GM19023 (cell line): ENCODE measurements at regions not wholly inside any gene's neighbourhood (a gene's known extent, or its start where the extent isn't known, plus 50 kb on each side); places are given as distances from the start of the nearest gene placed in this dataset.
A peak's percentile ranks its signal among the peaks of the same experiment; 100 is the strongest.
"Not testable (repeated sequence)": the region's sequence is repeated elsewhere in the genome, so short reads cannot be mapped to it uniquely, and the experiment has no call there.

Experiments
- ATAC-seq: cut with Tn5 transposase; IDR thresholded peaks from one replicate; pipeline ENCODE4 v1.9.1; 2021; ENCODE audit warnings: mild to moderate bottlenecking, moderate library complexity; ENCODE audit not compliant: unreplicated experiment

DNA sequence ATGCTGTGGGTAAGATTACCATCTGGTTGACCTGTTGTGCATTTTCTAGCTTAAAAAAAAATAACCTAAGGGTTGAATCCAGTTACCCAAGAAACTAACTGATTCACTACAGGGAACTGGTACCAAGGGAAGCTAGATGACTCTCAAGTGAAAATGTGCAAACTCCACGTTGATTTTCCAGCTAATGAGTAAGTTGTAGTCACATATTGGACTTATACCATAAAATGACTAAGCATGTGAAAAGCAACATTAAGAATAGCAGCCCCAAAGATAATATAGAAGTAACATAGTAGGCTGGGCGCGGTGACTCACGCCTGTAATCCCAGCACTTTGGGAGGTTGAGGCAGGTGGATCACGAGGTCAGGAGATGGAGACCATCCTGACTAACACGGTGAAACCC is 270.9 kb downstream of the SPRY1 start:
- ATAC-seq = no peak

DNA sequence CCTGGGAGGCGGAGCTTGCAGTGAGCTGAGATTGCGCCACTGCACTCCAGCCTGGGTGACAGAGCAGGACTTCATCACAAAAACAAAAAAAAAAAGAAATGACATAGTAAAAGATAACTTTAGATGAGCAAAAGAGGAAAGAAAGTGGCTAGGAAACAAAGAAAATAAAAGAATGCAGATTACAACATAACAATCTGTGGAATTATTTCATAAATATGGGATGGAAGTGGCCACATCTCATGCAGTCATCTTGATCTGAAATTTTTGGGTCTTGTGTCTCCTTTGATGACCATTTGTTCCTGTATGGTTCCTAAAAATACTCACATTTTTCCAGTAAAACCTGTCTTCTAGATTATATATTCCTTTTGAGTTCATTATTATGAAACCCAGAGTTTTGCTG is 271.4 kb downstream of the SPRY1 start:
- ATAC-seq = no peak

DNA sequence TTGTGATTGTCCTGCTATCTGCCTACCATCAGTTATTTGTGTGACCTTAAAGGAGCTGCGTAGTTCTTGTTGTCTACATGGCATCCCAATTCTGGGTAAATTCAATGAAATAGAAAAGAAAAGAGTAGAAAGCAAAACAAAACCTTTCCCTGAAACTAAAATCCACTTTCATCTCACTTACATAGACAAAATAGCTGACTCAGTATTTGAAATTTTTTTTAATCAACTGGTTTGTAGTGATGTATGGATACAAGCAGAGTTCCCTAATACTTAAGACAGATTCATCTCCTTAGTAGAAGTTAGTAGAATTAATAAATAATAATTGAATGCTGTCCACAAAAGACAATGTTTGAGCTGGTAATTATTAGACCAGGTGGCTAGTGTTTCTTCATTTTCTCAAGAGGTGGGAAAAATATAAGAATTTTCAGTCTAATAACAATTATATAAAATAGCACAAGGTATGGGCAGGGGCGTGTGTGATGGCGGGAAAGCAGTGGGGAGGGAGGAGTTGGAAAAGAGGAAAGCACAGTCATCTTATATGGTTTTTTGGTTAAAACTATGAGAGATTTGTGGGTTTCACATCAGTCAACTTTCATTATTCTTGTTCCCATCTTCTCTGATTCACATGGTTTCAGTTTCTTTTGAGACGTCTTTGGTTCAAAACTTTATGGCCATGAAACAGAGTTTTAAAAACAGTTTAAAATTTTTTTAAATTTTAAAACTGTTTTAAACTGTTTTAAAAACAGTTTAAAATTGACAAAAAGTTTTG is 275.2 kb downstream of the SPRY1 start:
- peak; percentile 76 for ATAC-seq

DNA sequence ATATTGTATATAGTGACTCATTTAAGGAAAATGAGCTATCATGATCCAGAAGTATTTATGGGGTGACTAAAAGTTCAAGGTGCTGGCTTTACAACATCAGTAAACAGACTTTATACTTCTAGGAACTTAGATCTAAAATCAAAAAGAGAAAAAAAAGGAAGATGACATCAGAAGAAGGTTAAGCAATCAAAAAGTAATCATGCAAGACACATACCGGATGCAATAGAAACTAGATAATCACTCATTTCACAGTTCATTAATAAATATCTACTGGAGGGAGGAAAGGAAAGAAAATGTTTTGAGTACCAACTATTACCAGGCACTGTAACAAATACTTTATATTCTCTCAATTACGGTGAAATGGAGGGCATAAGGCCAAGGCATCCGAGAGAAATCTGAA is 276.4 kb downstream of the SPRY1 start:
- ATAC-seq = no peak

DNA sequence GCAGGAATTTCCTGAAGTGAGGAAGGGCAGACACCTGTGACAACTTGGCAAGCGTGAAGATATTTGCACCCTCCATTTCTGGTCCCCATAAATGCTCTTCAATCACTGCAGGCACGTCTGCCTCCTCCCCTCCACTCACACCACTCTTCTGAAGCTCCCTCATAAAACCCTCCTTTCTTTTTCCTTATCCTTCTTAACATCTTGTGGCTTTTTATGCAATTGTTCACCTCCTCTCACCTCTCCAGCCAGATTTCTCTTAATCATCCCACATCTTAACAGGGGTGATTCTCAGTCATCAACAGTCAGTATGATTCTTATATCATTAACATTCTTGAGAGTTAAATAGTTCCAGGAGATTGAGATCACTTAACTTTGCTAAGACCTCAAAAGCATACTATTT is 277.4 kb downstream of the SPRY1 start:
- ATAC-seq = no peak

DNA sequence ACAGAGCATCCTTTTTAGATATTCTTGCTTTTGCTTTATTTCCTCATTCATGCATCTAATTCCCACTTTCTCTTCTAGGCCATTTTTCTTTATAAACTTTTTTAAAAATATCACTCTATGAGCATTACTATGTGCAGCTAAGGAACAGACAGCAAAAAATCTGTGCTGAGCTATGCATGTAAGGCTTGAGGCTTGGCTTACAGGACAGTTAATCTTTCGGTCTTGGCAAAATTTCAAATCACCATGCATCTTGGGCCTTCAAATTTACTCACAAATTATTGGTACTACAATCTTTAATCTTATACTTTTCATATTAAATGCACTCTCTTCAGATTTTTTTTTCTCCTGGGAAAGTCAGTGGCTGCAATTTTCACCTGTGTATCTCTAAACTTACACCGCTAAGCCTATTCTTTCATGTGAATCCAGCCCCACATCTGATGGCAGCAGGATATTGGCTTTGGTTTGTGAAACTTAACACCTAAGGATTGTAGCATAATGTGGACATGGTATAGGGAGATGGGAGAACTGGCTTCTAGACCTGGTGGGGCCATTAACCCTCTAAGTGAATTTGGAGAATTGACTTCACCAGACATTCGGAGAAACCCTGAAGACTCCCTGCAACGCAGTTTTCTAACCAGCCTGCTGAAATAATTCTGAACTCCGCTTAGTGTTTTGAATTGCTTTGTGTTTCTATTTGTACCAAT is 278.3 kb downstream of the SPRY1 start:
- no peak for ATAC-seq

DNA sequence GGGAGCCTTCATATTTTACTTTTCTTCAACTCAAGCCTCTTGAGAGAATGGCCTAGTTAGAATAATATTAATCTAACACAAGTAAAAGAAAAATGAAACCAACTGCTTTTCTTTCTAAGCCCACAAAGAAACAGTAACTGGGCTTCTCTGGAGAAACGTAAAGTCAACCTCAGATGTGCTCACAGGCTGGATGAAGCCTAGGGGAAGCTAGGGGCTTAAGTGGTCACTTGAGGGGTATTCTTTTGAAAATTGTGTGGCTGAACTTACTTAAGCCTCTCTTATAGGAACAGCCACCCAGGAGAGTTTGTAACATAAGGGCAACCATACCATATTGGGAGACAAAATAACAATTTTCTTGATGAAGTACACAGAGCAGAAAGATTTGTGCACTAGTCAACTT is 279.0 kb downstream of the SPRY1 start:
- no peak for ATAC-seq

DNA sequence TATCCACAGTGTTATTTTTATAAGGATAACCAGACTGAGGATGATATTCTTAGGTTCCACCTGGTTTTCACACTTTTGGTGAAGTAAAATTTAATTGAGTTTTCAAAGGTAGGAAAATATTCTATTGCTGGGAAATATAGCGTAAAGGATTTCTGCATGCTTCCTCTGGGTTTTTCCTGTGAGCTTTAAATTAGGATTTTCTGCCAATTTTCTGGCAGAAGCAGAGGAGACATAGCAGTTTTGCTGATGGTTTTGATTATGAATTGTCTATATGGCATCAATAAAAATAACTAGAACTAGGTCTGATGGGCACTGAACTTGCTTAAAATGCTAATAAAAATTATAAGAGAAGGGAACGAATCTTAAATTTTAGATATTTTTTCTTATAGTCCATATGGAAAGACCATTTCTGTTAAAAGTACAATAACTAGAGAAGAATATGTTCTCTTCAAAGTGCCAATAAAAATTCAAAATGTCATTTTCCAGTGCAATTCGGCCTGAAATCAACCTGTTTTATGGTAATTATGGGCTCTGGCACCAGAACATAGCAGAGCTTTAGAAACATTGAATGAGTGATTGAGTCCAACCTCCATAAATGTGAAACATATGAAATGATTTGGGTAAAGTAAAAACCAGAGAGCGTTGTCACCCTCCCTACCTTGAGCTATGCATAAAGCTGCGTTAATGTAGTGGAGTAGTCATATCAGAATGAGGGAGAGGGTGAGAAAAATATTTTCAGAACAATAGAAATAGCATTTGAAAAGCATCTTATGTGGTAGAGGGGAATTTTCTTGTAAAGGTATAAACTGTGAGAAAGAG is 279.7 kb downstream of the SPRY1 start:
- no peak for ATAC-seq

DNA sequence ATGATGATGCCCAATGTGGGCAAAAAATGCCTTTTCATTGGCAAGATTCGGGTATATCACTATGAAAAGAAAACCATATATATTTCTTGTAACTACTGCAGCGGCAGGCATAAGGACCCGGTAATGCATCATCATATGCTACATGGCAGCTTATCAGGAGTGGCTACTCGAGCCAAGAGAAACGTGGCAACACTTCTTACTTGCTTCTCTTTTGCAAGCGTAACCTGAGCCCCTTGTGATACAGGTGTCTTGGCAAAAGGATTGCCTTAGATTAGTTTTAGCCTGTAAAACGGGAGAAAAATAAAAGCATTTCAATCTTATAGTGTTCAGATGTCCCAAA is 280.3 kb downstream of the SPRY1 start:
- no peak for ATAC-seq

DNA sequence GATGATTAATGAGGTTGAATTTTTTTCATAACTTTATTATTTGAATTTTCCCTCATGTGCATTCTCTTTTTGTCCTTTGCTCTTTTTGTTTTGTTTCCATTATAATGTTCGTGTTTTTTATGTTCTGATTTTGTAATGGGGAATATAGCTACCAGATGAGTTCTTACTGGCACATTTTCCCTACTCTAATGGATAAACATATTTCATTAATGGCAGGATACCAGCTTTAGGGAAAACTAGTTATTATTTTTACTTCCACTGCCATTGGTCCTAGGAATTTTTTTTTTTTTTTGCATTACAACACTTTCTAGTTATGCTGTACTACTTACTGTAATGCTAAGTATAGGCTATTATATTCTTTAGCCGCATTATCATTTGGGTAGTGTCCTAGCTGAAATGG is 286.3 kb downstream of the SPRY1 start:
- no peak for ATAC-seq

DNA sequence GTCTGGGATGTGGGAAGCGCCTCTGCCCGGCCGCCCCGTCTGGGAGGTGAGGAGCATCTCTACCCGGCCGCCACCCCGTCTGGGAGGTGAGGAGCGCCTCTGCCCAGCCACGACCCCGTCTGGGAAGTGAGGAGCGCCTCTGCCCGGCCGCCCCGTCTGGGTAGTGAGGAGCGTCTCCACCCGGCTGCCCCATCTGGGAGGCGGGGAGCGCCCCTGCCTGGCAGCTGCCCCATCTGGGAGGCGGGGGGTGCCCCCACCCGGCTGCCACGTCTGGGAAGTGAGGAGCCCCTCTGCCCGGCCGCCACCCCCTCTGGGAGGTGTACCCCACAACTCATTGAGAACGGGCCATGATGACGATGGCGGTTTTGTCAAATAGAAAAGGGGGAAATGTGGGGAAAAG is 288.3 kb downstream of the SPRY1 start:
- ATAC-seq = not testable (repeated sequence)

DNA sequence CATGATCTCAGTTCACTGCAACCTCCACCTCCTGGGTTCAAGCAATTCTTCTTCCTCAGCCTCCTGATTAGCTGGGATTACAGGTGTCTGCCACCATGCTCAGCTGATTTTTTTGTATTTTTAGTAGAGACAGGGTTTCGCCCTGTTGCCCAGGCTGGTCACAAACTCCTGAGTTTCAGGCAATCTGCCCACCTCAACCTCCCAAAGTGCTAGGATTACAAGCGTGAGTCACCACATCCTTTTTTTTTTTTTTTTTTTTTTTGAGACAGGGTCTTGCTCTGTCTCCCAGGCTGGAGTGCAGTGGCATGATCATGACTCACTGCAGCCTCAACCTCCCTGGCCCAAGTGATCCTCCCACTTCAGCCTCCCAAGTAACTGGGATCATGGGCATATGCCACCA is 298.9 kb downstream of the SPRY1 start:
- ATAC-seq = not testable (repeated sequence)

DNA sequence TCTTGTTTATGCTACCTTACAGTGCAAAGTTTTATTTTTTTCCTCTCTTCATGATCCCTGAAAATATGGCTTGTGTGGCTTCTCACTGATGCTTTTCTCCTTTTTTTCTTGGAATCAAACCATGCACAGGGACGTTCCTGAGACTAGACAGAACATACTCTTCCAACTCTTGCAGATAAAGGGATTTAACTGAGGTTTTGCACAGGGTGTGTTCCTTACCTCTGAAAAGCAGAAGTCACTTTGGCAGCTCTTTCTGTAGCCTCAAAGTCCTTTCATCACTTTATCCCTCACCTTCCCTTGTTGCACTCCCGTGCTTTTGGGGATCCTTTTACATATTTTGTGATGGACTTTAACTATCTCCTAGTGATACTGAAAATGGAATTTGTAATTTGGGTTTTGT is 300.1 kb downstream of the SPRY1 start:
- ATAC-seq = no peak

DNA sequence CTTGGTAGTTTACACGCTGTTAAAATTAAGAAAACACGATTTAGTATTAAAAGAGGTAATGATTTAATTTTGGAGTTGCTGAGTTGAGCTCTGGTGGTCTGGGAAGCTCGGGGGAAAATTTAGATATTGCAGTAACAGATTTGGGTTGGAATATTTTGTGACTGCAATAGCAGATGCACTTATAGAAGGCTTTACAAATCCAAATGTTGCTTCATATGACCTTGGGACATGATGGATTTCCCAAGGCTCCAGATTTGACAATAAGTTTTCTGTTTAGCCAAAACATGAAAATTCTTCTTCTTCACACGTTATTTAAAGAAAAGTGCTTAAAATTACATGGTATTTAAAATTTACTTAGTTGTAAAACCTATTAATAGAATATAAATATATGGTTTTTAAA is 302.0 kb downstream of the SPRY1 start:
- no peak for ATAC-seq

DNA sequence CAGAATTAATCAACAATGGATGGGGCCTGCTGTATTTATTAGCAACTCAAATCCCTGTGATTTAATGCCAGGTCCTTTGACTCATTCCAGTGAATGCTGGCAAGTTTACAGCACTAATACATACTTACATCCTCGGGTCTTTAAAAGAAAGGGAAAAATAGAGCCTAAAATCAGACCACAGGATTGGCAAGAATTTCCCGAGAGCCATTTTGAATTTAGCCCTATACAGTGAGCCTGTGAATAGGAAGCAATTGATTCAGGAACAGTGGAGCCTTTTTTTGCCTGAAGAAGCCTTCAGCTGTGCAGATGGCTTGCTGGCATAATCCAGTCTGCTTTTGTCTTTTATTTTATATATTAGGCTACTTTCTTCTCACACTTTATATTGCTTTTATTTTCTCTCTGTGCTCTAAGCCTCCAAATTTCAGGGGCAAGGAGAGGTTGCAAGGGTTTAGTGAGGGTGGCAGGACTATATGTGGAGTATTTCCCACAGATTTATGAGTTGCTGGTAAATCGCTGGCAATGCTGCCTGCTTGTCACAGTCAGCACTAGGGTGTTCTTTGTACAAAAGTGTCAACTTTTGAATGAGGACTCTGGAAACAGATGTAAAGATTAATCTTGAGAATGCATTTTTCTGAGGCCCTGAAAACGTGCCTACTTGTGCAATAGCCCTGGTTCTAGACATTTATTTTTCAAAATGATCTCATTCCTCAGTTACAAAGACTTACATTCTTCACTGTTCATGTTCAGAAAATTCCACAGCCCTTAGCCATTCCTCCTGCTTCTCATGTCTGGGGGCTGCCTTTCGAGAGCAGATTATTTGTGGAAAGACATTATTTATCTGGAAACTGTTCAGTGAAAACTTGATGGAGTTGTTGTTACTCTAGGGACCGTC is 303.5 kb downstream of the SPRY1 start:
- ATAC-seq = no peak

DNA sequence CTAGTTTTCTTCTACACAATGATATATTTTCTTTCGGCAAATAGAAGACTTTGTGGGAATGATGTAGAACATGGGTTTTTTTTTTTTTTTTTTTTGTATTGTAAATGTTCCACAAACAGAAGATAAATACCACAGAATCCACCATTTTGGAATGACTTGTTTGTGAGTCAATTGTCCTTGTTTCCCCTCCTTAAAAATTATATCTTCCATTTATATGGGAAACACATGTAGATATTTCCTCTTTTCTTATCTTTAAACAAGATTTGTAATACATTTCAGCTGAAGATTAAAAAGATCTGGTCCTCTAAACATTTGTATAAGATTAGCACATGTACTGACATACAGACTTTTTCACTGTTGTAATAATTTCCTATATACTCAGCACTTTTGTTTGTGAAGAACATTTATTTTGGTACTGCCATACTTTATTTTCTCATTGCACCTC is 304.6 kb downstream of the SPRY1 start:
- ATAC-seq = no peak

DNA sequence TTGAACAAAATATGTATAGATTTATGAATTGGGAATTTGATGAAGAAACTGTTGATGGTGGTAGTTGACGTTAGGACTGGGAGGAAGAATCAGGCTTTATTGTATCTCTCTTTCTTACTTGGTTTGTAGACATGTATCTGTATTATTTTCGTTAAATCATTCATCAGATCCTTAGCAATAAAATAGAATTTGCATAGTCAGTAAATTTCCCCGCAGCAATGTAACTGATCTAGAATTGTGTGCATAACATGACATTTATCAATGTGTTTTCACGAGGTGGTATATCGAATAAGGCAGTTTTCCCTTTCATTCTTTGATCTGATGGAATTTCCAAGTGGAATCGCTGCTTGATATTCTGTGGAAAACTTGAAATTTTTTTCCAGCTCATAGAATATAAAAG is 308.8 kb downstream of the SPRY1 start:
- ATAC-seq = no peak

DNA sequence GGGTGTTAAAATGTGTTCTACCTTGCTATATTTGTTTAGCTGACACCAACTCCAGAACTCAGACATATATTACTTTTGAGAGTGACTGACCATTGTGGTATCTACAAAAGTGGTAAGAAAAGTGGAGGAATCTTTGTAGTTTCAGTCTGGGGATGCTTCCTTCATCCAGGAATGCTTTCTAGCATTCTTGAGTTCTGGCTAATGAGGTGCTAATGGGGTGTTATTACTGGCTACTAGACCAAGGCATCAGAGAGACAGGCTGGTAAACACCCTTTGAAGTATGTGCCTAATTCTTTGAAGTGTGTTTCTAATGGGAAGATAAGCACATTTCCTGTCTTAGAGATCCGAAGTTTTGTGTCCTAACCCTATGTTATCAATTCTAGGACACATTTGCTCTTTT is 310.4 kb downstream of the SPRY1 start:
- ATAC-seq = no peak

DNA sequence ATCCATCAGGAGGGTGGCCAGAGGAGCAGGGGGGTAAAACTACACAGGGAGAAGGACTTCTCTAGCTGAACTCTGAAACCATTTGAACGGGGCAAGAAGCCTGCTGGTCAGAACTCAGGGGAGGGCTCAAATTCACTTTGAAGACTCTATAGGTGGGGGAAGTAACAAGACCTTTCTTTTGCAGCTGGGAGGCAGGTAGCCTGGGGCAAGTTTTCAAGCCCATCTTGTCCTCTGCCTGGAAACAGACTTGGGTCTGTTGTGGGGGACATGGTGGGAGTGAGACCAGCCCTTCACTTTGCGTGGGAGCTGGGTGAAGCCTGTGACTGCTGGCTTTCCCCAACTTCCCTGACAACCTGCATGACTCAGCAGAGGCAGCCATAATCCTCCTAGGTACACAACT is 312.3 kb downstream of the SPRY1 start:
- no peak for ATAC-seq

DNA sequence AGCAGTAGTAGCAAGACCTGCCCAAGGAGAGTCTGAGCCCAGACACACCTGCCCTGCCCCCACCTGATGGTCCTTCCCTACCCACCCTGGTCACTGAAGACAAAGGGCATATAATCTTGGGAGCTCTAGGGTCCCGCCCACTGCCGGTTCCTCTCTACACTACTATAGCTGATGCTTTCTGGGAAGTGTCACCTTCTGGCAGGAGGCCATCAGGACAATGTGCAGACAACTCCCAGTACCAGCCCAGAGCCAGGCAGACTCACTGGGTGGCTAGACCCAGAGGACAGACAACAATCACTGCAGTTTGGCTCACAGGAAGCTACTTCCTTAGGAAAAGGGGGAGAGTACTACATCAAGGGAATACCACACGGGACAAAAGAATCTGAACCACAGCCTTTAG is 312.7 kb downstream of the SPRY1 start:
- ATAC-seq = no peak

DNA sequence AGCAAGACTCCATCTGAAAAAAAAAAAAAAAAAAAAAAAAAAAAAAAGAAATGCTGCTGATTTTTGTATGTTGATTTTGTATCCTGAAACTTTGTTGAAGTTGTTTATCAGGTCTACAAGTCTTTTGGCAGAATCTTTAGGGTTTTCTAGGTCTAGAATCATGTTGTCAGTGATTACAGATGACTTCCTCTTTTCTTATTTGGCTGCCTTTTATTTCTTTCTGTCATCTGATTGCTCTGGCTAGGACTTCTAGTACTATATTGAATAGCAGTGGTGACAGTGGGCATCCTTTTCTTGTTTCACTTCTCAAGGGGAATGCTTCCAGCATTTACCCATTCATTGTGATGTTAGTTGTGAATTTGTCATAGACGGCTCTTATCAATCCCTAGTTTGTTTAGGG is 334.4 kb downstream of the SPRY1 start:
- ATAC-seq = no peak
